ENCODE measurements at regions not wholly inside any gene's neighbourhood (a gene's known extent, or its start where the extent isn't known, plus 50 kb on each side); places are given as distances from the start of the nearest gene placed in this dataset.

GRCh38 chr2:167712275-167712674, 535.1 kb downstream of the STK39 start:
- TF ChIP-seq POLR2AphosphoS5 (IDR thresholded peaks at IDR 0.05; ENCODE audit: borderline replicate concordance, low read depth, low read length) (no peak), EZH2 (IDR thresholded peaks at IDR 0.05) (no peak), FOXP2 (optimal IDR thresholded peaks at IDR 0.05; ENCODE audit: control extremely low read depth, extremely low read length, insufficient read depth) (no peak)
